Osteoblast (primary cell): ENCODE measurements at regions not wholly inside any gene's neighbourhood (a gene's known extent, or its start where the extent isn't known, plus 50 kb on each side); places are given as distances from the start of the nearest gene placed in this dataset.

Source experiments
- DNase-seq: peaks from one replicate; pipeline ENCODE4 v3.0.0; 2011; ENCODE audit warnings: low spot score, mixed read lengths; ENCODE audit not compliant: insufficient read length; ENCODE audit errors: missing footprints
- H2AFZ ChIP-seq: 2 replicates; pipeline ENCODE4 v1.6.0; 2011; ENCODE audit warnings: mild to moderate bottlenecking, low read length
- H3K27ac ChIP-seq: 2 replicates; pipeline ENCODE4 v1.5.1; 2011; ENCODE audit warnings: mild to moderate bottlenecking, low read depth, low read length, moderate library complexity
- H3K27me3 ChIP-seq: 2 replicates; pipeline ENCODE4 v1.6.0; 2012; ENCODE audit warnings: mild to moderate bottlenecking, control low read depth, inconsistent platforms, low read length, moderate library complexity; ENCODE audit not compliant: insufficient read depth
- H3K36me3 ChIP-seq: 2 replicates; pipeline ENCODE4 v1.5.1; 2011; ENCODE audit warnings: mild to moderate bottlenecking, low read length, control low read depth, moderate library complexity; ENCODE audit not compliant: insufficient read depth
- H3K4me1 ChIP-seq: 2 replicates; pipeline ENCODE4 v1.5.1; 2011; ENCODE audit warnings: mild to moderate bottlenecking, low read length, control low read depth, moderate library complexity; ENCODE audit not compliant: insufficient read depth
- H3K4me2 ChIP-seq: 2 replicates; pipeline ENCODE4 v1.6.0; 2011; ENCODE audit warnings: mild to moderate bottlenecking, low read length; ENCODE audit not compliant: insufficient read depth
- H3K4me3 ChIP-seq: fragments of 200-600 bp; sonication (generic); 3 replicates; pipeline ENCODE4 v1.5.1; 2012; ENCODE audit warnings: mild to moderate bottlenecking, low read length, inconsistent platforms; ENCODE audit not compliant: insufficient read depth
- H3K79me2 ChIP-seq: 2 replicates; pipeline ENCODE4 v1.6.0; 2012; ENCODE audit warnings: mild to moderate bottlenecking, low read length, control low read depth, inconsistent platforms; ENCODE audit not compliant: insufficient read depth
- H3K9me3 ChIP-seq: 2 replicates; pipeline ENCODE4 v1.5.1; 2011; ENCODE audit warnings: low read depth, low read length, control low read depth
- H4K20me1 ChIP-seq: 2 replicates; pipeline ENCODE4 v1.6.0; 2012; ENCODE audit warnings: mild to moderate bottlenecking, low read length, control low read depth; ENCODE audit not compliant: insufficient read depth
- CTCF ChIP-seq: IDR thresholded peaks from 2 replicates; pipeline ENCODE4 v1.5.1; 2011; ENCODE audit warnings: mild to moderate bottlenecking, low read depth, low read length, moderate library complexity; ENCODE audit errors: extremely low read depth

DNA sequence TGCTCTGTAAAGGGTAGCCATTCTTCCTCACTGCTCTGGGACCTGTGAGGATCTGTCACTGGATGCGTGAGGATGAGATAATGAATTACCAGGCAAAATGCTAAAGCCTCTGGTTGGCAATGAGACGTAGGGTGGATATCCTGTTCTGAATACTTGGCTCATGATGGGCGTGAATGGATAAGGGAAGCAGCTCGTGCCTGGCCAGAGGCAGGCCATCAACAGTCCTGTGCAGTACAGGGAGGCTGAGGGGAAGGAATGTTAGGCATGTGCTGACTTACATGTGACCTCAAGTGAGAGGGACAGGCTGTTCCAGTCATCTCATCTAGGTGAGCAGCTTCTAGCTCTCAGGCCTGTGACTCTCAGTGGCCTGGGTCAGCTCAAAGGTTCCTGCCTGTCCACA lies 172.8 kb downstream of the CARTPT start:
- H3K27ac ChIP-seq, result no peak overlapping the region
- H3K9me3 ChIP-seq, result no peaks in the 10 kb centered on the region
- H3K27me3 ChIP-seq, result peaks cover 11% of the 10 kb centered on the region
- H3K4me3 ChIP-seq, result no peak overlapping the region
- H3K36me3 ChIP-seq, result no peaks in the 10 kb centered on the region
- H3K4me2 ChIP-seq, result no peak overlapping the region
- no peak for DNase-seq
- peak overlapping the region; percentile 45 for H2AFZ ChIP-seq
- H4K20me1 ChIP-seq, result no peaks in the 10 kb centered on the region
- H3K79me2 ChIP-seq, result no peaks in the 10 kb centered on the region
- H3K4me1 ChIP-seq, result no peaks in the 10 kb centered on the region
- TF ChIP-seq CTCF, result no peak

- Histone ChIP-seq H3K4me1 (no peaks in the 10 kb centered on the region), H3K4me2 (no peak overlapping the region), H2AFZ (no peak overlapping the region), H3K27me3 (peaks cover 11% of the 10 kb centered on the region), H3K79me2 (no peaks in the 10 kb centered on the region), H3K27ac (no peak overlapping the region), H3K4me3 (no peak overlapping the region), H3K9me3 (no peaks in the 10 kb centered on the region), H3K36me3 (no peaks in the 10 kb centered on the region), H4K20me1 (no peaks in the 10 kb centered on the region)
- DNase-seq, result no peak
- TF ChIP-seq CTCF, result no peak
These were observed 173.7 kb downstream of the CARTPT start for GRCh38 chr5:71892641-71893365.

DNA sequence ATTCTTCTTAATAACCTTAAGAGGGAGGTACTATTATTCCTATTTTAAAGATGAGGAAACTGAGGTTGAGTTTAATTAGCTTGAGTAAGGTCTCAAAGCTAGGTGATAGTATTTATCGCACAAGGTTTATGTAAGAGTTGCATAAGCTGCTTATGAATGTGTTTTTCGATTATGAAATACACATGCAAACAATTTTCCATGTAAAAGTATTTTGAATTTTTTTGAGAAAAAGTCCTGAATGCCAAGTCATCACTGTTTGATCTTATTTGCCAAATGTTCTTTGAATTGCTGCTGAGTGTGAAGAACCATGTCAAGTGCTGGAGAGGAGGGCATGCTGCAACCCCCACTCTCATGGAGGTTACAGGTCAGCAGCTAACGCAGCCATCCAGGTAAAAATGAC lies 174.4 kb downstream of the CARTPT start:
- no peak overlapping the region for H3K27ac ChIP-seq
- no peak for DNase-seq
- no peaks in the 10 kb centered on the region for H3K36me3 ChIP-seq
- H3K4me3 ChIP-seq, result no peak overlapping the region
- no peak overlapping the region for H3K4me2 ChIP-seq
- H3K9me3 ChIP-seq, result no peaks in the 10 kb centered on the region
- H2AFZ ChIP-seq, result no peak overlapping the region
- no peaks in the 10 kb centered on the region for H3K4me1 ChIP-seq
- TF ChIP-seq CTCF, result no peak
- no peaks in the 10 kb centered on the region for H4K20me1 ChIP-seq
- no peaks in the 10 kb centered on the region for H3K79me2 ChIP-seq
- peaks cover 11% of the 10 kb centered on the region for H3K27me3 ChIP-seq

- Histone ChIP-seq H4K20me1 (no peaks in the 10 kb centered on the region), H3K4me2 (no peak overlapping the region), H2AFZ (no peak overlapping the region), H3K27ac (no peak overlapping the region), H3K9me3 (no peaks in the 10 kb centered on the region), H3K79me2 (no peaks in the 10 kb centered on the region), H3K4me1 (no peaks in the 10 kb centered on the region), H3K4me3 (no peak overlapping the region), H3K27me3 (peaks cover 11% of the 10 kb centered on the region), H3K36me3 (no peaks in the 10 kb centered on the region)
- DNase-seq, result no peak
- no peak for TF ChIP-seq CTCF
These were observed 175.0 kb downstream of the CARTPT start for GRCh38 chr5:71894091-71894490.
